Coronary artery (tissue), 2 donors: ENCODE measurements at regions not wholly inside any gene's neighbourhood (a gene's known extent, or its start where the extent isn't known, plus 50 kb on each side); places are given as distances from the start of the nearest gene placed in this dataset.
"Not testable (repeated sequence)": the region's sequence is repeated elsewhere in the genome, so short reads cannot be mapped to it uniquely, and the experiment has no call there.

Experiments used
- DNase-seq: peaks from one replicate; pipeline ENCODE4 v3.0.0-alpha.2; 2017; ENCODE audit warnings: low spot score
- H3K27ac ChIP-seq, 2 donors: fragments of 200-600 bp; sonication (generic); one replicate each; pipeline ENCODE4 v1.5.1; 2016 to 2019
- H3K4me3 ChIP-seq: fragments of 200-600 bp; sonication (generic); 2 replicates; pipeline ENCODE4 v1.5.1; 2016; ENCODE audit warnings: mild to moderate bottlenecking, moderate library complexity
- TF ChIP-seq, protein P1 (sequence below): fragments of 200-600 bp; sonication (generic); IDR thresholded peaks from one replicate; pipeline ENCODE4 v1.5.1; 2019; ENCODE audit warnings: antibody characterized with exemption

DNA sequence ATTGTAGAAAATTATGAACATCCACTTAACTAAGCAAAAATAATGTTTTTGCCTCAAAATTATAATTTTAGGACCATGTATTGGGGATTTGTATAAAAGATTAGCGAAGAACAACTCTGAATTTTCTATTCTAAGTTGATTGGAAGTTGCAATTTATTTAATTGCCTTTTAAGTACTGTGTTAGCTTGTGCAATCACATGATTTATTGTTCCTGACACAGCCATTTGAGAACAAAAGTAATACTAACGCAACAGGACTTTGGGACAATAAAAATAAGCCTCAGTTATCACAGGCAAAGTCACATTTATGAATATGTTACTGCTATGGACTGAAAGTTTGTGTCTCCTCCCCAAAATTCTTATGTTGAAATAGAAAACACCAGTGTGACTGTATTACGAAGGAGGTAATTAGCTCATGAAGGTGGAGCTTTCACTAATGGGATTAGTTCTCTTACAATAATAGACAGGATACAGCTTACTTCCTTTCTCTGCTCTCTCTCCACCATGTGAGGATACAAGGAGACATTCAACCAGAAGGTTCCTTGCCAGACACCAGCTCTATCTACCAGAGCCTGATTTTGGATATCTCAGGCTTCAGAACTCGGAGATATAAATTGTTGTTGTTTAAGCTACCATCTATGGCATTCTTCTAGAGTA lies 745.9 kb downstream of the ZBBX start:
- Histone ChIP-seq H3K27ac (no peak overlapping the region), H3K4me3 (no peak overlapping the region)
- TF ChIP-seq, protein P1, sequence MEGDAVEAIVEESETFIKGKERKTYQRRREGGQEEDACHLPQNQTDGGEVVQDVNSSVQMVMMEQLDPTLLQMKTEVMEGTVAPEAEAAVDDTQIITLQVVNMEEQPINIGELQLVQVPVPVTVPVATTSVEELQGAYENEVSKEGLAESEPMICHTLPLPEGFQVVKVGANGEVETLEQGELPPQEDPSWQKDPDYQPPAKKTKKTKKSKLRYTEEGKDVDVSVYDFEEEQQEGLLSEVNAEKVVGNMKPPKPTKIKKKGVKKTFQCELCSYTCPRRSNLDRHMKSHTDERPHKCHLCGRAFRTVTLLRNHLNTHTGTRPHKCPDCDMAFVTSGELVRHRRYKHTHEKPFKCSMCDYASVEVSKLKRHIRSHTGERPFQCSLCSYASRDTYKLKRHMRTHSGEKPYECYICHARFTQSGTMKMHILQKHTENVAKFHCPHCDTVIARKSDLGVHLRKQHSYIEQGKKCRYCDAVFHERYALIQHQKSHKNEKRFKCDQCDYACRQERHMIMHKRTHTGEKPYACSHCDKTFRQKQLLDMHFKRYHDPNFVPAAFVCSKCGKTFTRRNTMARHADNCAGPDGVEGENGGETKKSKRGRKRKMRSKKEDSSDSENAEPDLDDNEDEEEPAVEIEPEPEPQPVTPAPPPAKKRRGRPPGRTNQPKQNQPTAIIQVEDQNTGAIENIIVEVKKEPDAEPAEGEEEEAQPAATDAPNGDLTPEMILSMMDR: no peak
- no peak for DNase-seq

DNA sequence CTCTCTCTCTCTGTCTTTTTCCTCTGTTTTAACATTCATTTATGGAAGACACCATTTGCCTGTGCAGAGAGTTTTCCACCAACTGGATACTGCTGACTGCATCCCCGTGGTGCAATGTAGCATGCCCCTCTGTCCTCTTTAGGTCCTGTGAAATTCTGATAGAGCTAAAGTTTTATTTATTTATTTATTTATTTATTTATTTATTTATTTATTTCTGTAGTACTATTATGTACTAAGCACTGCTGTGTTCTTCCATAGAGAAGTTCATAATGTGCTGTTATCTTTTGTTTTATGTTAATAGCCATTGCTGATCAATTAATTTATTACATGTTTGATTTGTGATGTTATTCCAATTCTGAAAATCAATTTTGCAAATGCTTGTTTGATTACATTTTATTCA lies 749.9 kb downstream of the ZBBX start:
- DNase-seq: no peak
- H3K4me3 ChIP-seq: no peak overlapping the region
- H3K27ac ChIP-seq: no peak overlapping the region
- TF ChIP-seq, protein P1: no peak

DNA sequence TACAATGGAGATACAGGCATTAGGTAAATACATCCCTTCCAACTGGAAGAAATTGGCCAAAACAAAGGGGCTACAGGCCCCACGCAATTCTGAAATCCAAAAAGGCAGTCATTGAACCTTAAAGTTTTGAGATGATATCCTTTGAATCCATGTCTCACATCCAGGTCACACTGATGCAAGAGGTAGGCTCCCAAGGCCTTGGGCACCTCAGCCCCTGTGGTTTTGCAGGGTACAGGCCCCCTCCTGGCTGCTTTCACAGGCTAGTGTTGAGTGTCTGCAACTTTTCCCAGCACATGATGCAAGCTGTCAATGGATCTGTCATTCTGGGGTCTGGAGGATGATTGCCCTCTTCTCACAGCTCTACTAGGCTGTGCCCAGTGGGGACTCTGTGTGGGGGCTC lies 766.7 kb downstream of the ZBBX start:
- H3K4me3 ChIP-seq: no peak overlapping the region
- H3K27ac ChIP-seq: no peak overlapping the region
- TF ChIP-seq, protein P1: no peak
- no peak for DNase-seq

DNA sequence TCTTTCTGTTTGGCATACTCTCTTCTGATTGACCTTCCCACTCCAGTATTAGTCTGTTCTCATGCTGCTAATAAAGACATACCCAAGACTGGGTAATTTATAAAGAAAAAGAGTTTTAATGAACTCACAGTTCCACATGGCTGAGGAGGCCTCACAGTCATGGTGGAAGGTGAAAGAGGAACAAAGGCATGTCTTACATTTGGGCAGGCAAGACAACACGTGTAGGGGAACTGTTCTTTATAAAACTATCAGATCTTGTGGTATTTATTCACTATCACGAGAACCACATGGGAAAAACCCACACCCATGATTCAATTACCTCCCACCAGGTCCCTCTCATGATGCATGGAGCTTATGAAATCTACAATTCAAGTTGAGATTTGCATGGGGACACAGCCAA lies 767.3 kb downstream of the ZBBX start:
- not testable (repeated sequence) for H3K4me3 ChIP-seq, H3K27ac ChIP-seq, DNase-seq

DNA sequence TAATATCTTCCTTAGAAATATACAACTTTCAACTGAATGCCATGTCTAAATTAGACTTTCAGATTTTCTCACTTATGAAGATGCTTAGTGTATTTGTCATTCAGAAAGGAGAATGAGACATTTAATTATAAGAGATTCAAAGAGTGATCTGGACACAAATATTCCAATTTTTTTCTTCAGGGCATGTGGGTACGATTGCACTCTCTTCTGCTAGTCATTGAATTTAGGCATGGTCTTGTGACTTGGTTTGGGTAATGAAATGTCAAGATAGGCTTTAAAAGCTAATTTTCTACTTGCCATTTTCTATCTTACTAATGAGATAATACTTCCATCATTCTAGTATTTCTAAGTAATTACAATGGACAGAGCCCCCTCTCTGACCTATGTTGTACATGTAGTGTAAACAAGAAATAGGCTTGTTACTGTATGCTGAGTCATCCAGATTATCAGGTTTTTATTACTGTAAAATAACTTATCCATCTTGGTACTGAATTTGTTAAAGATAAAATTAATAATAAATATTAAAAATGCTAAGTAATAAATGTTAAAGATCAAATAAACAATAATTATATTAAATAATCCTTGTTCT lies 770.8 kb upstream of the BCHE start:
- no peak for DNase-seq
- Histone ChIP-seq H3K4me3 (no peak overlapping the region), H3K27ac (no peak overlapping the region)
- TF ChIP-seq, protein P1: no peak

DNA sequence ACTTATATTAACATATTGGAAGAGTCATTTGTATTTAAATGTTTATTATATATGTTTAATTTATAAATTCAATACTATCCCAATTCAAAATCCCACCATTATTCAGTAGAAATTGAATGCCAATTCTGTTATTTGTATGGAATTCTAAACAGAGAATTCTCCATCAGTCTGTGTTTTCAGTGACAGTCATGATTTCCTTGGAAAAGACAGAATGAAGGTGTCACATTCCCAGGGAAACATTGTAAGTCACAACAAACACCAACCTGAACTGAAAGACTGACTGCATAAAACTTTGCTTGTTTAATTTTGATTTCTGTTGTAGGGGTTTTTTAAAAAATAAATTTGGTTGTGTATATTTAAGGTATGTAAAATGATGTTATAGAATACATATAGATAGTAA lies 769.8 kb upstream of the BCHE start:
- H3K27ac ChIP-seq: no peak overlapping the region
- no peak for DNase-seq
- no peak overlapping the region for H3K4me3 ChIP-seq
- TF ChIP-seq, protein P1: no peak

DNA sequence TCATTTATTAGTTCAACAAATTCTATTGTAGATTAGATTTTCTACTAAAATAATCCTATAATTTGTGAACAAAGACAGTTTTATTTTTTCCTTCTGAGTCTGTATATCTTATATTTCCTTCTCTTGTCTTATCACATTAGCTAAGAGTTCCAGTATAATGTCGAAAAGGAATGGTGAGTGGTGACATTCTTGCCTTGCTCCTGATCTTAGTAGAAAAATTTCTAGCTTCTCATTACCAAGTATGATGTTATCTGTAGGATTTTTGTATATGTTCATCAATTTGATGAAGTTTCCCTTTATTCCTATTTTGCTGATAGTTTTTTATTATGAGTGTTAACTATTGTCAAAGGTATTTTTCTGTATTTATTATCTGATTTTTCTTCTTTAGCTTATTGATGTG lies 756.6 kb upstream of the BCHE start:
- no peak for DNase-seq
- Histone ChIP-seq H3K27ac (no peak overlapping the region), H3K4me3 (no peak overlapping the region)
- TF ChIP-seq, protein P1: no peak
